Stomach (tissue), 8 donors: ENCODE measurements at regions not wholly inside any gene's neighbourhood (a gene's known extent, or its start where the extent isn't known, plus 50 kb on each side); places are given as distances from the start of the nearest gene placed in this dataset.

Experiments
- DNase-seq, 2 donors: peaks; one replicate each; pipeline versions ENCODE4 v3.0.0 to v3.0.0-alpha.2; 2013 to 2019
- H3K27ac ChIP-seq, 5 donors: fragments of 200-600 bp in 4 of 5; sonication (generic) in 4 of 5; one replicate each; pipeline ENCODE4 v1.5.1; 2013 to 2019; ENCODE audit warnings: mild to moderate bottlenecking in 1 of 5, moderate library complexity in 1 of 5
- H3K27me3 ChIP-seq, 3 donors: fragments of 200-600 bp; sonication (generic); one replicate each; pipeline ENCODE4 v1.5.1; 2017 to 2019; ENCODE audit warnings: mixed run types in 1 of 3
- H3K36me3 ChIP-seq, 4 donors: fragments of 200-600 bp; sonication (generic); 1 replicate in 3 of 4; 2 replicates in 1 of 4; pipeline ENCODE4 v1.5.1; 2016 to 2019
- H3K4me1 ChIP-seq, 4 donors: fragments of 200-600 bp; sonication (generic); one replicate each; pipeline ENCODE4 v1.5.1; 2016 to 2019
- H3K4me3 ChIP-seq, 4 donors: fragments of 200-600 bp; sonication (generic) in 3 of 4; one replicate each; pipeline ENCODE4 v1.5.1; 2016 to 2019; ENCODE audit warnings: mild to moderate bottlenecking in 1 of 4
- H3K9me3 ChIP-seq, 4 donors: fragments of 200-600 bp; sonication (generic); one replicate each; pipeline ENCODE4 v1.5.1; 2016 to 2019
- EP300 ChIP-seq: sonication (generic); formaldehyde crosslinking; IDR thresholded peaks from one replicate; pipeline ENCODE4 v1.6.1; 2017; ENCODE audit warnings: antibody characterized with exemption
- POLR2A ChIP-seq, 4 donors: fragments of 450-650 bp; IDR thresholded peaks; one replicate each; pipeline ENCODE4 v1.6.1; 2016; ENCODE audit warnings: antibody characterized with exemption in 4 of 4, control low read depth in 2 of 4, mild to moderate bottlenecking in 1 of 4, moderate library complexity in 1 of 4
- POLR2AphosphoS5 ChIP-seq, 3 donors: sonication (generic); formaldehyde crosslinking; IDR thresholded peaks; one replicate each; pipeline ENCODE4 v1.6.1; 2016; ENCODE audit warnings: antibody characterized with exemption in 3 of 3
- WGBS, 5 donors: extraction: QIAGEN DNeasy Blood & Tissue Kit in 3 of 5; methylation state at CpG; one replicate each; pipeline versions ENCODE4 v1.1.5 to v1.1.7; 2013 to 2018; 5-methylcytosine and 5-hydroxymethylcytosine counted together
- intact Hi-C: fragments of 100-400 bp; cut with DNase I; formaldehyde crosslinking; loops from one replicate; pipeline ENCODE4 v1.15.1; 2023; ENCODE audit warnings: low total_unique reads
- TF ChIP-seq, protein P1 (sequence below), 7 experiments: fragments of 450-650 bp in 4 of 7; fragments of 200-600 bp in 3 of 7; sonication (generic) in 3 of 7; IDR thresholded peaks; one replicate each; pipeline ENCODE4 v1.5.1; 2016 to 2019; ENCODE audit warnings: antibody characterized with exemption in 7 of 7, control low read depth in 2 of 7, mild to moderate bottlenecking in 1 of 7
- donor health status: healthy with polysubstance abuse.
- donor health status: Bipolar disorder and iron deficiency.
- donor health status: healthy.

GRCh38 chr16:89037261-89038152 is 56.1 kb upstream of the ACSF3 start:
- Histone ChIP-seq H3K9me3 (no peaks in the 10 kb centered on the region), H3K4me1 (no peaks in the 10 kb centered on the region), H3K4me3 (no peak overlapping the region), H3K27ac (no peak overlapping the region), H3K36me3 (no peaks in the 10 kb centered on the region), H3K27me3 (peaks cover 4 to 91% (median 50%) of the 10 kb centered on the region in 3 donors)
- peak in 1 of 2 donors; percentile 84 for DNase-seq
- intact Hi-C loops = no loop called here
- TF ChIP-seq POLR2A (IDR thresholded peaks at IDR 0.05) (no peak), POLR2AphosphoS5 (IDR thresholded peaks at IDR 0.05) (no peak), EP300 (no peak)
- TF ChIP-seq, protein P1, sequence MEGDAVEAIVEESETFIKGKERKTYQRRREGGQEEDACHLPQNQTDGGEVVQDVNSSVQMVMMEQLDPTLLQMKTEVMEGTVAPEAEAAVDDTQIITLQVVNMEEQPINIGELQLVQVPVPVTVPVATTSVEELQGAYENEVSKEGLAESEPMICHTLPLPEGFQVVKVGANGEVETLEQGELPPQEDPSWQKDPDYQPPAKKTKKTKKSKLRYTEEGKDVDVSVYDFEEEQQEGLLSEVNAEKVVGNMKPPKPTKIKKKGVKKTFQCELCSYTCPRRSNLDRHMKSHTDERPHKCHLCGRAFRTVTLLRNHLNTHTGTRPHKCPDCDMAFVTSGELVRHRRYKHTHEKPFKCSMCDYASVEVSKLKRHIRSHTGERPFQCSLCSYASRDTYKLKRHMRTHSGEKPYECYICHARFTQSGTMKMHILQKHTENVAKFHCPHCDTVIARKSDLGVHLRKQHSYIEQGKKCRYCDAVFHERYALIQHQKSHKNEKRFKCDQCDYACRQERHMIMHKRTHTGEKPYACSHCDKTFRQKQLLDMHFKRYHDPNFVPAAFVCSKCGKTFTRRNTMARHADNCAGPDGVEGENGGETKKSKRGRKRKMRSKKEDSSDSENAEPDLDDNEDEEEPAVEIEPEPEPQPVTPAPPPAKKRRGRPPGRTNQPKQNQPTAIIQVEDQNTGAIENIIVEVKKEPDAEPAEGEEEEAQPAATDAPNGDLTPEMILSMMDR (IDR thresholded peaks at IDR 0.05) = no peak
- WGBS, 5 donors = 27 to 46% (median 43%) methylated on average over 22 to 30 of the region's 30 CpGs

DNA sequence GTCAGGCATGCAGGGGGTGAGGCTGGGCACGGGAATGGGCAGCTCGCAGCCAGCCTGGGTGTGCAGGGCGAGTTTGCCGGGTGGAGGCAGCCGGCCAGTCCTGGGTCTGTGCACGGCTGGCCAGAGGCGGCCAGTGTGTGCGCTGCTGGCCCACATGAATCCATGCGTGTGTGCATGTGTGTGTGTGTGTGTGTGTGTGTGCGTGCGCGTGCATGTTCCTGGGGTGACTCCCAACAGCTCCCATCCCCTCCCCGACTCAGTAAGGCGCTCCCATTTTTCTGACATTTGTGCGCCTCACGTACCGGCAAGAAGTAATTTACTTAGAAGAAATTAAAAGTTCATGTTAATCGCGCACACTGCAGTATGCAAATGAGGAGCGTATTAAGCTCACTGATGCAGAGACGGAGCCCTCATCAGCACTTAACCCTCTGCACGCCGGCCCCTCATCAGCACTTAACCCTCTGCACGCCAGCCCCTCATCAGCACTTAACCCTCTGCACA is 55.4 kb upstream of the ACSF3 start:
- TF ChIP-seq, protein P1 (IDR thresholded peaks at IDR 0.05) = no peak
- TF ChIP-seq POLR2AphosphoS5 (IDR thresholded peaks at IDR 0.05) (no peak), POLR2A (IDR thresholded peaks at IDR 0.05) (no peak), EP300 (no peak)
- H3K27ac ChIP-seq = no peak overlapping the region
- no peaks in the 10 kb centered on the region for H3K9me3 ChIP-seq
- H3K4me3 ChIP-seq = no peak overlapping the region
- no peaks in the 10 kb centered on the region for H3K36me3 ChIP-seq
- H3K4me1 ChIP-seq = no peaks in the 10 kb centered on the region
- DNase-seq = no peak
- 61 to 69% (median 65%) methylated on average over 23 to 24 of the region's 24 CpGs for WGBS, 5 donors
- peaks cover 4 to 96% (median 50%) of the 10 kb centered on the region in 3 donors for H3K27me3 ChIP-seq
- intact Hi-C loops = no loop called here

DNA sequence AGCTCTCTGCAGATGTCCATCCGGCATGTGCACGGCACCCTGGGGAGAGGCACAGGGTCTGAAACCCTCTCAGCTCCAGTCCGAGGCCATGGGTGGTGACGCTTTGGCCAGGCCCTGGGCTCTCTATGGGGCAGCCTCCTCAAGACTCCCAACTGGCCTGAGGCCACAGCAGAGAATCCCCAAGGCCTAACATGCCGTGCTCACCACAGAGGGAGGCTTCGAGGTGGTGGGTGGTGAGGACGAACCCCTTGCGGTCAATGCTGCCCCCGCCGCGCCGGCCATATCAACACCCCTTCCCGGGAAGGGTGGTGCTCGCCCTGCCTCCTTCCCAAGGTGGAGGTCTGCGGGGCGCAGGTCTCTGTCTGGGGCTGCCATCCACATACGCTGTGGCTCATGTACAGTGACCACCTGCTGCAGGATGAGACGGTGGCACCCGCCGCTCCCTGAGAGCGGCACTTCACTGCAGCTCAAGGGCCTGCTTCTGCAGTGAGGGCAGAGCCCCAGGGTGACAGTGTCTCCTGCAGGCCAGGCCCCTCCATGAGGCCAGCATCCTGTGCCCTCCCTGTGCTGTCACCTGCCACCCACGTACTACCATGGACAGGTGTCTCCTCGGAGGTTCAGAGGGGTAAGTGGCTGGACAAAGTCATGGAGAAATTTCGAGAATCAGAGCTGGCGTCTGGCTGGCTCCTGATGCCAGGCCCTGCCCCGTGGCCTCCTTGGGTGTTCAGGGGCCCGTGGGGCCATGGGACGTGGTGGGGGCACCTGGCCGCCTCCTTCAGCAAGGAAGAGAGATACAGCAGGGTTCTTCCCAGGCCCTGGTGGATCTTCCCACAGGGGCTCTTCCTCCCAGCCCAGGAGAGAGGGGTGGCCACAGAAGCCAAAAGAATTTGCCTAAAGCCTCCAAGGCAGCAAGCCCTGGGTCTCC is 54.6 kb upstream of the ACSF3 start:
- no peaks in the 10 kb centered on the region for H3K36me3 ChIP-seq
- DNase-seq = no peak
- TF ChIP-seq POLR2A (IDR thresholded peaks at IDR 0.05) = no peak
- TF ChIP-seq EP300 = no peak
- H3K27me3 ChIP-seq = peaks cover 4 to 98% (median 52%) of the 10 kb centered on the region in 3 donors
- H3K9me3 ChIP-seq = no peaks in the 10 kb centered on the region
- intact Hi-C loops = no loop called here
- H3K27ac ChIP-seq = no peak overlapping the region
- no peak overlapping the region for H3K4me3 ChIP-seq
- H3K4me1 ChIP-seq = no peaks in the 10 kb centered on the region
- WGBS, 5 donors = 68 to 85% (median 83%) methylated on average over 2 to 29 of the region's 29 CpGs

DNA sequence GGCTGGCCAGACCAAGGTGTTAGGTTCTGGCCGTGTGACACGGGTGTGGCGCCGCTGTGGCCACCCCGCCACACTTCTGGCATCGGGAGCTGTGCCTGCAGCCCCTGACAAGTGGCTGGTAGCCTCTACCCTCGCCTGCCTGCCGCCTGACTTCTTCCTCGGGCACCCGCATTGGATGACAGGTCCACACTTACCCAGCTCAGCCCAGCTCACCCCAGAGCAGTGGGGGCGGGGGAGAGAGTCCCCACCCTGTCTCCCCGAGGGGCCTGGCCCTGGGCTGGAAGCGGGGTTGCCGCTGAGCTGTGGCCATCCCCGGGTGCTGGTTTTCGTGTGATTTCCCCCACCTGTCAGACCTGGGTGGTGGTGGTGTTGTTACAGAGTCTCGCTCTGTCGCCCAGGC is 53.9 kb upstream of the ACSF3 start:
- Histone ChIP-seq H3K4me1 (no peaks in the 10 kb centered on the region), H3K4me3 (no peak overlapping the region), H3K9me3 (no peaks in the 10 kb centered on the region), H3K27ac (no peak overlapping the region), H3K27me3 (peaks cover 4 to 98% (median 54%) of the 10 kb centered on the region in 3 donors), H3K36me3 (no peaks in the 10 kb centered on the region)
- no peak for DNase-seq
- 76 to 89% (median 83%) methylated on average over 11 to 18 of the region's 18 CpGs for WGBS, 5 donors
- intact Hi-C loops = no loop called here
- TF ChIP-seq POLR2AphosphoS5 (IDR thresholded peaks at IDR 0.05) = no peak
- TF ChIP-seq EP300 = no peak
- TF ChIP-seq, protein P1 (IDR thresholded peaks at IDR 0.05) = no peak
